ENCODE measurements at regions not wholly inside any gene's neighbourhood (a gene's known extent, or its start where the extent isn't known, plus 50 kb on each side); places are given as distances from the start of the nearest gene placed in this dataset.

DNA sequence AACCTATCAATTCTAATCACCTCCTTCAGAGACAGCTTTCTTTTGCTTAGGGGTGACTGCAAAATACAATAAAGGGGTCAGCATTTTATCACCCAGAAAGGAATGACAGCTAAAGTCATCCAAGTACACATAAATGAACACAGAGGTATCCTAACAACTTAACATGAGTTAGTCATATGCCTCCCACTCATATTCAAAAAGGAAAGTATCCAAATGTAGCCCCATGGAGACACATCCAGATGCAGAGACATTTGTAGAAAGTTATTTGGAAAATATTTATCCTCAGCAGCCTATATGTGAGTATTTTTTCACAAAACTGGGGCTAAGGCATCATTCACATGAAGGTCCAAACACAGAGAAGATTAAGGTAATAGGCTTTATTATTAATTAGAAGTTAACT lies 1579.7 kb upstream of the SLC39A10 start:
- TF ChIP-seq, protein P1, sequence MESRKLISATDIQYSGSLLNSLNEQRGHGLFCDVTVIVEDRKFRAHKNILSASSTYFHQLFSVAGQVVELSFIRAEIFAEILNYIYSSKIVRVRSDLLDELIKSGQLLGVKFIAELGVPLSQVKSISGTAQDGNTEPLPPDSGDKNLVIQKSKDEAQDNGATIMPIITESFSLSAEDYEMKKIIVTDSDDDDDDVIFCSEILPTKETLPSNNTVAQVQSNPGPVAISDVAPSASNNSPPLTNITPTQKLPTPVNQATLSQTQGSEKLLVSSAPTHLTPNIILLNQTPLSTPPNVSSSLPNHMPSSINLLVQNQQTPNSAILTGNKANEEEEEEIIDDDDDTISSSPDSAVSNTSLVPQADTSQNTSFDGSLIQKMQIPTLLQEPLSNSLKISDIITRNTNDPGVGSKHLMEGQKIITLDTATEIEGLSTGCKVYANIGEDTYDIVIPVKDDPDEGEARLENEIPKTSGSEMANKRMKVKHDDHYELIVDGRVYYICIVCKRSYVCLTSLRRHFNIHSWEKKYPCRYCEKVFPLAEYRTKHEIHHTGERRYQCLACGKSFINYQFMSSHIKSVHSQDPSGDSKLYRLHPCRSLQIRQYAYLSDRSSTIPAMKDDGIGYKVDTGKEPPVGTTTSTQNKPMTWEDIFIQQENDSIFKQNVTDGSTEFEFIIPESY (IDR thresholded peaks at IDR 0.05; ENCODE audit: borderline replicate concordance, low read depth), result no peak
- TF ChIP-seq EP300 (IDR thresholded peaks at IDR 0.05; ENCODE audit: borderline replicate concordance in 1 of 2, low read depth in 1 of 2, low read length in 1 of 2), result no peak
